ENCODE measurements at regions not wholly inside any gene's neighbourhood (a gene's known extent, or its start where the extent isn't known, plus 50 kb on each side); places are given as distances from the start of the nearest gene placed in this dataset.
"Not testable (repeated sequence)": the region's sequence is repeated elsewhere in the genome, so short reads cannot be mapped to it uniquely, and the experiment has no call there.

DNA sequence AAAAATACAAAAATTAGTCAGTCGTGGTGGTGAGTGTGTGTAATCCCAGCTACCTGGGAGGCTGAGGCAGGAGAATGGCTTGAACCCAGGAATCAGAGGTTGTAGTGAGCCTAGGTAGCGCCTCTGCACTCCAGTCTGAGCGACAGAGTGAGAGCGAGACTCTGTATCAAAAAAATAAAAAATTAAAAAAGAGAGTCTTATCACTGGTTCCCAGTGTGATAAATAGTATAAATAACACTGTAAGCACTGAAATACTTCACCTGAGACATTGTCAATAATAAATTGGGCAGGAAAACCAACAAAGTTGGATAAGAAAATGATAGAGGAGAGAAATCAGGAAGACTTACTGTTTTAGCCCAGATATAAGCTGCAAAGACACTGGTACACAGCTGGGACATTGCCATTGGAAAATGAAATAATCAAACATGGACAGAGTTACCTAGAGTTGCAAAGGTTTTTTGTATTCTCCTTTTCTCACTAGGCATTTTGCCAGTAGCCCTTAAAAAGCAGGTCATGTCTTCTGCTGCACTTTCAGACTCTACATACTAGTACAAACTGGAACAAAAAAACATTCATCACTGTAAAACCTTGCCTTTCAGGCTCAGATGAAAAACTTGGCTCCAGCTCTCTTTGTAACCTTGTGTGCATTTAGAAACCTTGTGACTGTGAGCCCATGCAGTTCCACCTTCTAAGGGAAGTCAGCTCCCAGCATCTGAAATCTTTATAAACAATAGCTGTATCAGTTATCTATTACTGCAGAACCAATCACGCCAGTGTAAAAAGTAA, 55.0 kb upstream of the PPP1R2C start:
- DNase-seq, result no peak

DNA sequence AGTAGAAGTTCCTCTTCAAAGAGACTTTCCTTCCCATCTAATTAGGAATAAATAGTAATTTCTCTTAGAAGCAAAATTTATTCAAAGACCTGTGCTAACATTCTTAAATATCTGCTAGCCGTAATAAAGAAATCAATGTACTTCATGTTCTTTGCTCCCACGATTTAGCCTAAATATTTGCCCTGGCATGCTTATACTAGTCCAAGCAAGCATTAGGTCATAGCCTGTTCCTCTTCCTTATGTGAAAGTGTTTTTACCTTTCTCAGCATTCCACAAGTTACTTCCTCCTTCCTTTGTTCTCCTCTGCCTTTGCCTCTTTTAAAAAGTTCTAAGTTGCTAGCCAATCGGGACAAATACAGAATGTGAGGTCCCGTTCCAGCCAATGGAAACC, 55.6 kb upstream of the PPP1R2C start:
- DNase-seq, result not testable (repeated sequence)

DNA sequence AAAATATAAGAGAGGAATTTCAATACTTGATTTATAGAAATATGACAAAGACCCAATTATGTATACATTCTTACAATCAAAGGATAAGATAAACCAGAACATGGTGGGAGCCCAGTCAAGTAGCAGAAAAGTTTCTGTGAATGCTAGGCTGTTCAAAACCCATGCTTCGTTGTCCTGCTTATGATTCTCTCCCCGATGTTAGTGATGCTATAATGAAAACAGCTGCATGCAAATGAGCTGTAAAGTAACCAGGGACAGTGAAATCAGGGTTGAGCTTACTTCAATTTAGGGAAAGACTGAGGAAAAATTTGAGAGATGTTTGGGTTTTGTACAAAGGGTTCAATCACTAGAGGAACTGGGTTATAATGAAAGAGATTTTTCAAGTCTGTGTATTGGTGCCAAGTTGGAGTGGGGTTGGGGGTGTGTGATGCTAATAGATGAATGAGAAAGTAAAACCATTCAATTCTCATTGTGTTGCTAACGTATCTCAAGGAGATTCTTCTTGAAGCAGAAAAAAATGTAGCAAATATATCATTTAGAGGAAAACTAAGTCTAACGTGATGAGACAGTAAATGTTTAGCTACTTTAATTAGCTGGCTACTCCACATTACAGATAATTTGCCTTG, 59.3 kb upstream of the PPP1R2C start:
- DNase-seq, result no peak

DNA sequence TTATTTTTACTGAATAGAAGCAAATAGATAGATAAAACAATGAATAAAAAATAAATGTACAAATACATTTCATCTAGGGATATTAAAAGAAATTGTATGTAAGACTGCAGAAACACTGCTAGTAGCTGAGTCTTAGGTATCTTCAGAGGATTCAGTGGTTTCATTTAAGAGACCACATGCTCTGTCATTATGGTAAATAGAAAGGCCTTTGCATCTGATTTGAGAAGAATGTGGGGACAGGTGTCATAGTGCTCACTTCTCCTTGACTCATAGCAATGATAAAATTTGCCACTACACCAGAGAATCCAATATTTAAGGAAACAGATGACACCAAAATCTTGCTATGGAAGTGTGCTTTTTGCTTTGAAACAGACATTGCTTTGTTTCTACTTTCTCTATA, 59.8 kb upstream of the PPP1R2C start:
- no peak for DNase-seq

DNA sequence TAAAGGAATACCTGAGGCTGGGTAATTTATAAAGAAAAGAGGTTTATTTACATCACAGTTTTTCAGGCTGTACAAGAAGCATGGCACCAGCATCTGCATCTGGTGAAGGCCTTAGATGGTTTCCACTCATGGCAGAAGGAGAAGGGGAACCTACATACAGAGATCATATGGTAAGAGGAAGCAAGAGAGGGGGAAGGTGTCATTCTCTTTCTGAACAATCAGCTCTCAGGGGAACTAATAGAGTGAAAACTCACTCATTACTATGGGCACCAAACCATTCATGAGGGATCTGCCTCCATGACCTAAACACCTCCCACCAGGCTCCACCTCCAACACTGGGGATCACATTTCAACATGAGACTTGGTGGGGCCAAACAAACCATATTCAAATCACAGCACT, 61.7 kb upstream of the PPP1R2C start:
- DNase-seq, result no peak

DNA sequence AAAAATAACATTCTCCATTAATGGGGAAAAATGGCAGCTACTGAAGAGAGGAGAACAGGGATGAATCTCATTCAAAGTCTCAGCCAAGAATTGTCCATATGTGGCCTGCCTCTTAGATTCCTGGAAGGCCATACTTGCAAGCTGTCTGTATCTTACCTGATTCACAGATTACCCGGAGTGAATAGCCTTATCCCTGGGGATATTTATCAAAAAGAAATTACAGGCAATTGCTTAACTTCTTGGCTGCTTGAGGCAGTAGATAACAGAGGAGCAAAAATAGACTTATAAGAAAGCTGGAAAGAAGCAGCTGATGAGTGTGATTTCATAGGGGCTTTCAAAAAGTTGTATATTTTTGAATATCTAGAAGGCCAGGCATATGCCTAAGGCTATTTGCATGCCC, 68.8 kb upstream of the PPP1R2C start:
- no peak for DNase-seq

DNA sequence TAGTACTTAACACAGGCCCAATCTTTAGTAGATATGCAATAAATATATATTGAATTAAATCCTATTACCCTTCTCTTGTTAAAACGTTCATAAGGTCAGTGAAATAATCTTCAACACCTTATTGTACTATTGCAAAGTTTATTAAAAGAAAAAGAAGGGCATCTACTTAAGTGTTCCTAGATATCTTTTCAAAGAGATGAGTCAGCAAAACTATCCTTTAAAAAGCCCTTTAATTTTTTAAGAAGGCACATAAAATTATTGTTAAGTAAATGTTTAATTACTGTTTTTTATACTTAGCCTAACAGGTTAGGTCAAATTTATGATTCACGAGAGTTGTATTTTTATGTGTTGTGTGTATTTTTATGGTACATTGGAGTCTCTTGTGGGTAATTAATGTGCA, 77.3 kb upstream of the PPP1R2C start:
- DNase-seq, result no peak

DNA sequence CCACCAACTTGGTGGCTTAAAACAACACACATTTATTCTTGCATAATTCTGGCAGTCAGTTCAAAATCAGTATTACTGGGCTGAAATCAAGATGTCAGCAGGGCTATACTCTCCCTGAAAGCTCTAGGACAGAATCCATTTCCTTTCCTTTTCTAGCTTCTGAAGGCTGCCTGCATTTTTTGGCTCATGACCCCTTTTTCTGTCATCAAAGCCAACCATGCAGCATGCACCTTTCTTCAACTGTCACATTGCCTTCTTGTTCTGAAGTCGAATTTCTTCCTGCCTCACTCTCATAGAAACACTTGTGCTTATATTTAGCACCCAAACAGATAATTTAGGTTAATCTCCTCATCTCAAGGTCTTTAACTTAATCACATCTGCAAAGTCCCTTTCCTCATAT, 79.8 kb upstream of the PPP1R2C start:
- DNase-seq, result no peak

DNA sequence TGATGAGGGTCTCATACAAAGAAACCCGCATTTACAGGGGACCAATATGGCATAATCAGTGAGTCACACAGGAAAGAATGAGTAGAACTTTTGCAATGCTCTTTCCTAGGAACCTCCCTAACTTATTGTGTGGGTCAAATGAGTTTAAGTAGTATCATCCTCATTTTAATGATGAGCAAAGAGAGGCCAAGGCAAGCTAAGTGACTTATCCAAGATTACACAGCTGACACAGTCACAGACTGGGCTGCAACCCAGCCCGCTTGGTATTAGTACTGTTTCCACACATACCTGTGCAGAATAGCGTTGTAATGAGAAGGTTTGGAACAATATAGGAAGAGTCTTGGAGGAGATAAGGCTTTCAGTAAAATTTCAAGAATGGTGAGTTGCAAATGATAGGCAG, 91.0 kb upstream of the PPP1R2C start:
- DNase-seq, result no peak

DNA sequence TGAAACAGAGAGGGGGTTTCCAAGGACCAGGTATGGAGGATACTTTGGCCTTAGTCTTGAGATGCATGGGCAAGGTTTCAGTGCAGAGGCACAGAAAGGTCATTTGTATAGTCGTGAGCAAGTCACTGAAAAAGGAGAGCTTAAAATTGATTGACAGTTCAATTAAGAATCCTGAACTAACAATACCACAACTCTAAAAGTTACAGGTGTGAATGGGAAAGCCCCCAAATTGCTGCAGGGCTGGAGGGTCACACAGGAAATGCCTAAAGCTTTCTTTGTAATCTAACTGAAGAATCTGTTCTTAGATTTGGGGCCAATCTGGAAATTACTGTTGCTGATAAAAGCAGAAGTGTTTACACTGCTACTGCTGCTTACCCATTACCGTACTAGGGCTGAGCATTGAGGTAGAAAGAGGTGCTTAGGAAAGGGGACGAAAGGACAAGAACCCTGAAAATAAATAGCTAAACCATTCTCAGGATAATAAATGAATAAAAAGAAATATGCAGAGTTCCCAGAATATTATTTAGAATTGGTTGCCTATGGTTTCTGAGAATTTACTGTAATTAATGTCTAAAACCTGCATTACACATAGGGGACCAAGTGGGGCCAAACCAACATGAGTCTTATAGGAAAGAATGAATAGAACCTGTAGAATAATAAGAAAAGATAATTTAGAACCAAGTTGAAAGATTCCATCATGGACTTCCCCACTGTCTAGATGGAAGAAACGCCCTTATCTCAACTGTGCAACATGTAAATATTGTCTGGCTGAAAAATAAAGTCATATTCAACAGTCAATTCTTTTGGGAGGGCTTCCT, 91.9 kb upstream of the PPP1R2C start:
- no peak for DNase-seq

DNA sequence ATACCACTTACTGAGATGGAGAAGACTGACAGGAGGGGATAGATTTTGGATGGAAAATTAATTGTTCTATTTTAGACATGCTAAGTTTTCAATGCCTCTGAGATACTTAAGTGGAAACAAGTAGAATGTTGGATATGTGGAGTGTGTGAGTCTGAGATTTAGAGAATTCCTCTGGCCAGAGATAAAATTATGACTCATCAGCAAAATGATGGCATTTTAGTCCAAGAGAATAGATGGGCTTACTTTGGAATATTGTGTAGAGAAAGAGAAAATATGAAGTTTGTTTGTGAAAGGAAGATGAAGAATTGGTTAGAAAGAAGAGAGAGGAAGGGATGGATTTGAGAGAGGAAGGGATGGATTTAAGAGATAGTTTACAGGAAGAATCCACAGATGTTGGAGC, 108.6 kb upstream of the PPP1R2C start:
- DNase-seq, result no peak

DNA sequence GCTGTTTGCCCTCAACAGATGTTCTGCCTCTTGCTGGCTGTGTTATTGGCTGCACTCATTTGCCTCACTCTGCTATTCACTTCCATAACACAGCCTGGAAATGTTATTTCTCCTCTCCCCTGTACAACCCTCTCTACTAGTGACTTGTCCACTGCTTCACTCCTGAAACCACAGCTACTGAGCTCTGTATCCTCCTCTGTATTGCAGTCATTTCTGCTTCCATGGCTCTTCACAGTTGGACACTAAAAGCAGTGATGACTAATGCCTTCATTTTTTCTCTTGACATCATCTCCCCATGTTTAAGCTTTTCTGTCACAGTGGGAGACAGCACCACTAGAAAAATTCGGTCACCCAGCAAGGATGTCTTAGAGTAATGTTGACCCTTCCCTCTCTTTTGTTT, 123.0 kb upstream of the PPP1R2C start:
- no peak for DNase-seq

DNA sequence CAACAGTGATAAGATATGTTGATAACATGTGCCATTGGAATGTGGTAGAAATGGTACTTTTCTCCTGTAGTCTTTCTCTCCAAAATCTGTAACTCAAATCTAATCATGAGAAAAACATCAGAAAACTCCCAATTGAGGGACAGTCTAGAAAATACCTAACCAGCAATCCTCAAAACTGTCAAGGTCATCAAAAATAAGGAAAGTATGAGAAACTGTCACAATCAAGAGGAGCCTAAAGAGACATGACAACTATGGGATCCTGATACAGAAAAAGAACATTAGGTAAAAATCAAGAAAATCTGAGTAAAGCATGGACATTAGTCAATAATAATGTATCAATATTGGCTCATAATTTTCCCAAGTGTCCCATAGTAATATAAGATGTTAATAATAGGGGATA, 124.5 kb upstream of the PPP1R2C start:
- no peak for DNase-seq

DNA sequence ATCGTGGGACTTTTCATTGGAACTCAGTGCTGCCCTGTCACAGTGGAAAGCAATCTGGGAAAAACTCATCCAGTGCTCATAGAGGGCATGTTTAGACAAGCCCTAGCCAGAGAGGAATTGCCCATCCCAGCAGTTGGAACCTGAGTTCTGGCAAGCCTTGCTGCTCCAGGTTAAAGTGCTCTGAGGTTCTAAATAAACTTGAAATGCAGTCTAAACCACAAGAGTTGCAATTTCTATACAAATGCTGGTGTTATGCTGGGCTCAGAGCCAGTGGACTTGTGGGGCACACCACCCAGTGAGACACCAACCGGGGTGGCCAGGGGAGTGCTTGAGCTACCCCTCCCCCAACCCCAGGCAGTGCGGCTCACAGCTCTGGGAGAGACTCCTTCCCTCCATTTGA, 142.8 kb upstream of the PPP1R2C start:
- no peak for DNase-seq

DNA sequence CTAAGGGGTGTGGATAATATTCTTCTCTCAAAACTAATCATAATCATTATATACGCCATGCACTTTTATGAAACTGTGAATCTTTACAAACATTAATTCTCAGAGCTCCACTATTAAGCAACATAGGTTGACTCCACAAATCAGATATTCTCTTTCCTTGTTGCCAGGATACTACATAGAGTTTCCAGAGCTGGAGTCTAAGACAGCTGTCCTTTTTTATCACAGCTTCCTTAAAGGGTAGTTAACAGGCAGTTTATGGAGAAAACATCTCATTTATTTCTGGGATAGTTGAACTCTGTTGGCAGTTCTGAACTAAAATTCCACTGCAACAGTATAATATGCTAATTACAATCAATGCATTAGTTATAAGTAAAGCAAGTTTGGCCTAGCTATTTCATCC, 152.1 kb upstream of the PPP1R2C start:
- DNase-seq, result no peak

DNA sequence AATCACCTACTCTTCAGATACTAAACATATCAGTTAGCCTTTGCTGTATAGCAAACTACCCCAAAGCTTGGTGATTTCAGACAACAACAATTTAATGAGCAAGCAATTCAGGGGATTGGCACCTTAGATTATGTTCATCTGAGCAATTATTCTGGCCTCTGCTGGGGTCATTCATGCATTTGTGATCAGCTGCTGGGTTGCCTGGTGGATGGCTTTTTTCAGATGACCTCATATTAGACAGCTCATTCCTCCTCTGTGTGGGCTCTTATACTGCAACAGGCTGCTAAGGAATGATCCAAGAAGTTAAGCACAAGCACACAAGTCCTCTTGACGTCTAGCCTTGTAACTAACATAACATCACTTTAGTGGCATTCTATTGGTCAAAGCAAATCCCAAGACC, 153.0 kb upstream of the PPP1R2C start:
- no peak for DNase-seq

DNA sequence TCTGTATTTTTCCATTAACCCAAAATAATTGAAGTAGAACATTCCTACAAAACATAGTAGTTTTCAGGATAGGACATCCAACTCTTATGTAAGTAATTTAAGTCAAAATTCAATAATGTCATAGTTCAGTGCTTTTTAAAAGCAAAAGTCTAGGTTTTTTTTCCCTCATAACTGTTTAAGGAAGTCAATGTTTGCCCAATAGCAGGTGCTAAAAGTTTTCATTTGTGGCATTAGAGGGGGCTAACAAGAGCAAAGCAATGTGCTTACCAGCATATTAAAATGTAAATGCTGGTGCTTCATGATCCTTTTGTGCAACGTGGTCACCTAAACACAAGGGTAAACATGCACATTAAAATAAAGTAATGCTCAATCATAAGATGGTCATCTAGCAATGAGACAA, 155.2 kb upstream of the PPP1R2C start:
- no peak for DNase-seq

DNA sequence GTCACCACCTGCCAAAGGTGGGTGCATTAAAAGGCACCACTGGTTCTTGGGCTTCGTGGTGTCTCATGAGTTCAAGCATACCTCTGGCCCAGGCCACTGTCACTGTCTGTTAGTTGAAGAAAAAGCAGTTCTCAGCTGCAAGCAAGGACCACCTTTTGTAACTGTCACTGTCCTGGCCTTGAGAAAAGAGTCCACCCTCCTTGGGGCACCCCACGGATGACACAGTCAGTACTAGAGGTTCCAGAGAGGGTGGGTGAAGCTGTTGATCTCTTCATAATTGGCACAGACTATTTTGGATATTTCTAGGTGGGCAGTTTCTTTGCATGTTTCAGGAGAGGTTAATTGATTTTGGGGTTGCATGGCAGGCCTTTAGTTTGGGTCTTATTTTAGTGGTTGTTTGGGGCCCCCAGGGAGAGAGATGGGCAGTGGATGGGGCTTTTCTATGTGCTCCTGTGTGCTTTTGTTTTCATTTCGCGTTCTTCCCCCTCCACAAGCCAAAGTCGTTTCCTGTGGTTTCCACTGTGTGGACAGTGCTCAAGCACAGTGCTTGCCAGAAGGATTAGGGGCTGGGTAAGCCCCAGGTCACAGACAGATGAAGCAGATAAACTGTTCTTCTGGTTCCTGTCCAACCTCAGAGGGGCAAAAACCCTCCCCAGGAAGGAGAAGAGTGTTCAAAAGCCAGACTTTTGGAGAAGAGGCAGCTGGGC, 156.2 kb upstream of the PPP1R2C start:
- no peak for DNase-seq

DNA sequence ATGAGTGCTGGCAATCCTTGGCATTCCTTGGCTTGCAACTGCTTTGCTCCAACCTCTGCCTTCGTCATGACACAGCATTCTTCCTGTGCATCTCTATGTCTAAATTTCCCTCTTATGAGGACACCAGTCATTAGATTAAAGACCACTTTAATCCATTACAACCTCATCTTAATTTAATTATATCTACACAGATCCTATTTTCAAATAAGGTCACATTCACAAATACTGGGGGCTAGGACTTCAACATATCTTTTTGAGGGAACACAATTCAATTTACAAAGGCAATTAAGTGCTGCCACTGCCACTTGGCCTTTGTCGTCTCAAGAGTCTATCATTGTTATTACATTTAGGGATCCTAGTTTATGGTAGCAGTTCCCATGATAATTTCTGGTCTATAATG, 163.7 kb upstream of the PPP1R2C start:
- no peak for DNase-seq

DNA sequence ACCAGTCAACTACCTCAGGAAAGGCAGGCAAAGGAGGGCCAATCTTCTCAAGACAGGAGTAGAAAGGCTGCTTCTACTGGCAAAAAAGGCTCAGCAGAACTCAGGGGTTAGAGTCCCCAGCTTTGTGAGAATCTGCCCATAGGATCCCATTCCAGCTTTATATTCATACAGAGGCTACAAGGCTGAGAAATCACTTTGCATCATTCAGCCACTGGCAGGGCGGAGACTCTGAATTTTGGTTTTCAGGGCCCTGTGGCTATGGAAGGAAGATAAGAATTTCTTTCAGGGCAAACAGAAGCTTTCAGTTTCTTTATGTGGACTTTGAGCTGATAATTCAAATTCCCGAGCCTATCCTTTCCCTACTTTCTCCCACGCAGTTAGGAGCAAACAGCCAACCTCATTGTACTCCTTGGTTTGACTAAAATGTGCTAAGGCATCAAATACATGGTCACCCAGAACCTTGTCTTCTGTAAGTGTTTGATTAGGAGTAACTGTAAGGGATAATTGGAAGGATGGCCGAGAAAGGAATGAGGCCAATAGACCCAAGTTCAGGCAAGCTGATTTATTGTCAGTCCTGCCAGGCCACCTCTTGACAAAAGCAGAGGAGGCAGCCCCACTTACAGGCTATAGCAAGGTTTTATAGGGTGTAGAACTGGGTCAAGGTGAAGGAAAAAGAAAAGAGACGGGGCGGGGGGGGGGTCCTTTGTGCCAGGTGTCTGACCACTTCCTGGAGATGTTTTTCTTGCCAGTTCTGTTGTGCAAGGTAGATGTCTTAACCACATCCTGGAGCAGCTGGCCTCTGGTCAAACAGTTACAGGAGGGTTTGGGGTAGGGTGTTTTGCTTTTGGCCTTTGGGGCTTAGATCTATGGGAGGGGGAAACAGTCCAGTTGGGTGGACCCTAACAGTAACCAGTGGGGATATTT, 165.3 kb upstream of the PPP1R2C start:
- no peak for DNase-seq

DNA sequence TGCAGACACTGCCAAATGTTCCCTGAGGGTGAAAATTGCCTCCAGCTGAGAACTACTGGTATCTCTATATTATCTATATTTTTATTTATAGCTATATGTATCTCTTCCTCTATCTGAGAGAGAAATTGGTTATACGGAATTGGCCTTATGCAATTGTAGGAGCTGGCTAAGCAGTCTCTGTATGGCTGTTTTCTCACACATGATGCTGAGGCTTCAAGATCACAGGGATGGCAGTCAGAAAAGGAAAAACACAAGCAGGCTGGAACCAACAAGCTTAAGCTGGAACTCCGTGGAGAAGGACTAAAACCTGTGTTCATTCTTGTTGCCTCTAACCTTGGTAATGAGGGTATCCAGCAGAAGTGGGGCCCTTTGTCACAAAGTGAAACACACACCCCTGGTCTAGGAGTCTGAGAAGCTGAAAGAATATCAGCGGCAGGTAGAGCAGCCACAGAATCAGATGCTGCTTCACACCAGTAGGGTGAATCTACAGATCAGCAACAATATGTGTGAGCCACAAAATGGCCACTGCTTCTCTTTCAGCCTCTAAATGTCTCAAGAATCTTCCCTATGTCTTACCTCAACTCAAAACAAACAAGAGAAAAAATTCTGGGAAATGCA, 166.5 kb upstream of the PPP1R2C start:
- no peak for DNase-seq

Measured in NCI-H748 treated with DMSO at 0.1 percent for 48 hours (cell line).